Esophagus muscularis mucosa (tissue), 4 donors: ENCODE measurements at regions not wholly inside any gene's neighbourhood (a gene's known extent, or its start where the extent isn't known, plus 50 kb on each side); places are given as distances from the start of the nearest gene placed in this dataset.
"Not testable (repeated sequence)": the region's sequence is repeated elsewhere in the genome, so short reads cannot be mapped to it uniquely, and the experiment has no call there.

Source experiments
- DNase-seq: peaks from one replicate; pipeline ENCODE4 v3.0.0-alpha.2; 2017; ENCODE audit errors: extremely low spot score
- H3K27ac ChIP-seq, 4 donors: fragments of 200-600 bp; sonication (generic); replicated peaks in 1 of 4; 1 replicate in 3 of 4; 2 replicates in 1 of 4; pipeline ENCODE4 v1.5.1; 2016 to 2019; ENCODE audit warnings: mild to moderate bottlenecking in 1 of 4
- H3K27me3 ChIP-seq, 4 donors: fragments of 200-600 bp; sonication (generic); one replicate each; pipeline versions ENCODE4 v1.5.1 to v1.6.0; 2016 to 2019
- H3K36me3 ChIP-seq, 4 donors: fragments of 200-600 bp; sonication (generic); one replicate each; pipeline ENCODE4 v1.5.1; 2016 to 2019
- H3K4me1 ChIP-seq, 4 donors: fragments of 200-600 bp; sonication (generic); one replicate each; pipeline ENCODE4 v1.5.1; 2016 to 2019
- H3K4me3 ChIP-seq, 4 donors: fragments of 200-600 bp; sonication (generic); 1 replicate in 2 of 4; 2 replicates in 2 of 4; pipeline ENCODE4 v1.5.1; 2016 to 2019; ENCODE audit warnings: mild to moderate bottlenecking in 4 of 4, moderate library complexity in 1 of 4
- H3K9me3 ChIP-seq, 4 donors: fragments of 200-600 bp; sonication (generic); 1 replicate in 3 of 4; 2 replicates in 1 of 4; pipeline ENCODE4 v1.5.1; 2016 to 2019
- EP300 ChIP-seq: sonication (generic); formaldehyde crosslinking; IDR thresholded peaks from one replicate; pipeline ENCODE4 v1.6.1; 2017; ENCODE audit warnings: antibody characterized with exemption
- POLR2A ChIP-seq: fragments of 450-650 bp; IDR thresholded peaks from one replicate; pipeline ENCODE4 v1.6.1; 2017; ENCODE audit warnings: antibody characterized with exemption, moderate library complexity, mild to moderate bottlenecking, low read depth
- POLR2AphosphoS5 ChIP-seq, 2 donors: sonication (generic); formaldehyde crosslinking; IDR thresholded peaks; one replicate each; pipeline ENCODE4 v1.6.1; 2017; ENCODE audit warnings: antibody characterized with exemption in 2 of 2
- WGBS: methylation state at CpG from one replicate; pipeline ENCODE4 v1.1.5; 2018; 5-methylcytosine and 5-hydroxymethylcytosine counted together
- intact Hi-C: fragments of 100-400 bp; cut with DNase I; formaldehyde crosslinking; loops from one replicate; pipeline ENCODE4 v1.15.1; 2023
- TF ChIP-seq, protein P1 (sequence below), 3 experiments: fragments of 200-600 bp in 2 of 3; fragments of 450-650 bp in 1 of 3; sonication (generic) in 2 of 3; IDR thresholded peaks; one replicate each; pipeline ENCODE4 v1.5.1; 2017 to 2019; ENCODE audit warnings: antibody characterized with exemption in 3 of 3, mild to moderate bottlenecking in 2 of 3, moderate library complexity in 1 of 3

DNA sequence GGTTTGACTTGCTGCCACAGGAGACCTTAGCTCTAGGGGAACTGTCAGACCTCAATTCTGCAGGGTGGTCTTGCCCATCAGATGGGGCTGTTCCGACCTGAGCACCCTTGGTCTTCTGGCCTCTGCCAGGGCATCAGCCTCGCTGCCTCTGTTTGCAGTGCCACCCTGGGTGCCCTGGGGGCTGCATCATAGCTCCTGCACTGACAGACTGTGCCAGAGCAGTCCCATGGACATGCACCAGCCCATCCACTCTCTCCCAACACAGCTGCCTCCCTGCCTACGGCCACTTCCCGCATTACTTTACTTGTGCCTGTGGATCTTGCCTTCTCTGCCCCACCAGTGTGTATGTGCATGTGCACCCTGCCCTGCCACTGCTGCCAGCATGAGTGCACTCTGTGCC, 884.7 kb upstream of the ARRDC3 start:
- Histone ChIP-seq H3K36me3 (no peaks in the 10 kb centered on the region), H3K4me1 (no peaks in the 10 kb centered on the region), H3K27ac (no peak overlapping the region), H3K27me3 (peaks cover 0 to 3% (median 0%) of the 10 kb centered on the region in 4 donors), H3K9me3 (no peaks in the 10 kb centered on the region), H3K4me3 (no peak overlapping the region)
- no peak for DNase-seq
- 94% methylated on average over 3 of the region's 4 CpGs for WGBS
- TF ChIP-seq POLR2A, result no peak
- TF ChIP-seq, protein P1, sequence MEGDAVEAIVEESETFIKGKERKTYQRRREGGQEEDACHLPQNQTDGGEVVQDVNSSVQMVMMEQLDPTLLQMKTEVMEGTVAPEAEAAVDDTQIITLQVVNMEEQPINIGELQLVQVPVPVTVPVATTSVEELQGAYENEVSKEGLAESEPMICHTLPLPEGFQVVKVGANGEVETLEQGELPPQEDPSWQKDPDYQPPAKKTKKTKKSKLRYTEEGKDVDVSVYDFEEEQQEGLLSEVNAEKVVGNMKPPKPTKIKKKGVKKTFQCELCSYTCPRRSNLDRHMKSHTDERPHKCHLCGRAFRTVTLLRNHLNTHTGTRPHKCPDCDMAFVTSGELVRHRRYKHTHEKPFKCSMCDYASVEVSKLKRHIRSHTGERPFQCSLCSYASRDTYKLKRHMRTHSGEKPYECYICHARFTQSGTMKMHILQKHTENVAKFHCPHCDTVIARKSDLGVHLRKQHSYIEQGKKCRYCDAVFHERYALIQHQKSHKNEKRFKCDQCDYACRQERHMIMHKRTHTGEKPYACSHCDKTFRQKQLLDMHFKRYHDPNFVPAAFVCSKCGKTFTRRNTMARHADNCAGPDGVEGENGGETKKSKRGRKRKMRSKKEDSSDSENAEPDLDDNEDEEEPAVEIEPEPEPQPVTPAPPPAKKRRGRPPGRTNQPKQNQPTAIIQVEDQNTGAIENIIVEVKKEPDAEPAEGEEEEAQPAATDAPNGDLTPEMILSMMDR (IDR thresholded peaks at IDR 0.05), result no peak
- TF ChIP-seq EP300, result no peak
- TF ChIP-seq POLR2AphosphoS5 (IDR thresholded peaks at IDR 0.05), result no peak
- intact Hi-C loops, result no loop called here

DNA sequence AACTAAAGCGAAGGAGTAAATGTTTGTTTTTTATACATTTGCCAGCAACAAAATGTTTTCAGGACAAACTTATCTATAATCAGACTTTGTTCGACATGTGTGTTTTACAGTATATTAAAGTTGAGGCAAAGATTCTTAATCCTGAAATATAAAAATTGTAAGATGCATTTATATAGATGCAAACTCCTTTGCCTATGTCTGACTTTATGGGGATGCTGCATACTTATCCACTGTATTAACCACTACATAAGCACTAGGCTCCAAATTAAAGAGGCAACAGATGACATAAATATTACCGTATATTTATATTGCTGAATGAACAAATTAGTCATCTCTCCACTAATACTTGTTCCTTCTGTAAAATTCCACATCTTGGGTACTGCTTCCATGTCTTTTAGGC, 882.7 kb upstream of the ARRDC3 start:
- H3K27ac ChIP-seq, result no peak overlapping the region
- no peaks in the 10 kb centered on the region for H3K9me3 ChIP-seq
- H3K4me3 ChIP-seq, result no peak overlapping the region
- no peak for DNase-seq
- H3K36me3 ChIP-seq, result no peaks in the 10 kb centered on the region
- H3K27me3 ChIP-seq, result peaks cover 0 to 3% (median 0%) of the 10 kb centered on the region in 4 donors
- 58% methylated on average over 3 of the region's 3 CpGs for WGBS
- H3K4me1 ChIP-seq, result no peaks in the 10 kb centered on the region
- intact Hi-C loops, result no loop called here
- TF ChIP-seq EP300 (no peak), POLR2AphosphoS5 (IDR thresholded peaks at IDR 0.05) (no peak), POLR2A (no peak)
- TF ChIP-seq, protein P1 (IDR thresholded peaks at IDR 0.05), result no peak

DNA sequence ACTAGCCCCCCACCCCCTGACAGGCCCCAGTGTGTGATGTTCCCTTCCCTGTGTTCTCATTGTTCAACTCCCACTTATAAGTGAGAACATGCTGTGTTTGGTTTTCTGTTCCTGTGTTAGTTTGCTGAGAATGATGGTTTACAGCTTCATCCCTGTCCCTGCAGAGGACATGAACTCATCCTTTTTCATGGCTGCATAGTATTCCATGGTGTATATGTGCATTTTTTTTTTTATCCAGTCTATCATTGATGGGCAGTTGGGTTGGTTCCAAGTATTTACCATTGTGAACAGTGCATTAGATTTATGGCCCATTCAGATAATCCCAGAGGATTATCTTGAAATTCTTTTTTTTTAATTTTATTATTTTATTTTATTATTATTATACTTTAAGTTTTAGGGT, 872.5 kb upstream of the ARRDC3 start:
- DNase-seq, H3K27me3 ChIP-seq, H3K27ac ChIP-seq, H3K4me1 ChIP-seq, H3K9me3 ChIP-seq, H3K4me3 ChIP-seq, H3K36me3 ChIP-seq, intact Hi-C loops: not testable (repeated sequence)

DNA sequence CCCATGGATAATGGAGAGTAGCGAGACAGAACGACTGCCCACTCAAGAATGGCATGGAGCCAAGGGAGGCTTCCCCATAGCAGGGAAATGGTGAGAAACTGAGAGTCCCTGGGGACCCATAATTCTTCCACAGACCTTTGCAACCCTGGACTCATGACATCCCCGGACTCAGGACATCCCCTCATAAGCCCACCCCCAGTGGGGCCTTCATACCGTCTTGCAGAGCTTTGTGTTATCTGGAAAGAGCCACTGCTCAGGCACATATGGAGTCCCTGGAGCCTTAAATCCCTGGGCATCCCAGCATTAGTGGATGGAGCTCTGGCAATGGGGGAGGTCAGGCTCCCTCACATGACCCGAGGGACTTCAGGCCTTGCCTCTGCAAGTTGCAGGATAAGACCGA, 865.4 kb upstream of the ARRDC3 start:
- H3K4me1 ChIP-seq, result no peaks in the 10 kb centered on the region
- H3K9me3 ChIP-seq, result peaks cover 0 to 22% (median 7%) of the 10 kb centered on the region in 4 donors
- TF ChIP-seq EP300 (no peak), POLR2AphosphoS5 (IDR thresholded peaks at IDR 0.05) (no peak), POLR2A (no peak)
- TF ChIP-seq, protein P1 (IDR thresholded peaks at IDR 0.05), result no peak
- WGBS, result 81% methylated on average over 6 of the region's 6 CpGs
- H3K36me3 ChIP-seq, result no peaks in the 10 kb centered on the region
- DNase-seq, result no peak
- intact Hi-C loops, result no loop called here
- H3K27ac ChIP-seq, result no peak overlapping the region
- no peaks in the 10 kb centered on the region for H3K27me3 ChIP-seq
- no peak overlapping the region for H3K4me3 ChIP-seq

DNA sequence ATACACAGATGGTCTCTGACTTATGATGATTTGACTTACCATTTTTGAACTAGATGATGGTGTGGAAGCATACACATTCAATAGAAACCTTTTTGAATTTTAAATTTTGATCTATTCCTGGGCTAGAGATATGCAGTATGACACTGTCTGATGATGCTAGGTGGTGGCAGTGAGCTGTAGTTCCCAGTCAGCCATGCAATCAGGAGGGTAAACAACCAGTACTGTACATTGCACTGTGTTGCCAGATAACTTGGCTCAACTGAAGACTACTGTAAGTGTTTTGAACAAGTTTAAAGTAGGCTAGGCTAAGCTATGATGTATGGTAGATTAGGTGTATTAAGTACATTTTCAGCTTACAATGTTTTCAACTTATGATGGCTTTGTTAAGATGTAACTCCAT, 859.1 kb upstream of the ARRDC3 start:
- Histone ChIP-seq H3K4me3 (no peak overlapping the region), H3K9me3 (no peaks in the 10 kb centered on the region), H3K27me3 (no peaks in the 10 kb centered on the region), H3K27ac (no peak overlapping the region), H3K36me3 (no peaks in the 10 kb centered on the region), H3K4me1 (no peaks in the 10 kb centered on the region)
- no peak for DNase-seq
- intact Hi-C loops, result no loop called here
- TF ChIP-seq POLR2A (no peak), EP300 (no peak), POLR2AphosphoS5 (IDR thresholded peaks at IDR 0.05) (no peak)
- TF ChIP-seq, protein P1 (IDR thresholded peaks at IDR 0.05), result no peak
